ENCODE measurements at regions not wholly inside any gene's neighbourhood (a gene's known extent, or its start where the extent isn't known, plus 50 kb on each side); places are given as distances from the start of the nearest gene placed in this dataset.

GRCh38 chr7:18200266-18200665 lies 172.6 kb upstream of the PRPS1L1 start:
- in situ Hi-C loops (cut with MboI; ENCODE audit: low sequenced_read_pairs), result no loop called here

GRCh38 chr7:18200855-18201254 lies 173.2 kb upstream of the PRPS1L1 start:
- in situ Hi-C loops (cut with MboI; ENCODE audit: low sequenced_read_pairs), result no loop called here

GRCh38 chr7:18201350-18201749 lies 173.7 kb upstream of the PRPS1L1 start:
- in situ Hi-C loops (cut with MboI; ENCODE audit: low sequenced_read_pairs), result no loop called here

GRCh38 chr7:18202315-18203045 lies 174.8 kb upstream of the PRPS1L1 start:
- in situ Hi-C loops (cut with MboI; ENCODE audit: low sequenced_read_pairs), result no loop called here

GRCh38 chr7:18206331-18206730 lies 178.7 kb upstream of the PRPS1L1 start:
- in situ Hi-C loops (cut with MboI; ENCODE audit: low sequenced_read_pairs), result no loop called here

GRCh38 chr7:18208921-18209320 lies 181.3 kb upstream of the PRPS1L1 start:
- in situ Hi-C loops (cut with MboI; ENCODE audit: low sequenced_read_pairs), result no loop called here

- in situ Hi-C loops (cut with MboI; ENCODE audit: low sequenced_read_pairs), result no loop called here
Measured at GRCh38 chr7:18210377-18210776, 182.7 kb upstream of the PRPS1L1 start.

- in situ Hi-C loops (cut with MboI; ENCODE audit: low sequenced_read_pairs), result no loop called here
Measured at GRCh38 chr7:18210788-18211187, 183.1 kb upstream of the PRPS1L1 start.

GRCh38 chr7:18212308-18212707 lies 184.7 kb upstream of the PRPS1L1 start:
- in situ Hi-C loops (cut with MboI; ENCODE audit: low sequenced_read_pairs), result no loop called here

- in situ Hi-C loops (cut with MboI; ENCODE audit: low sequenced_read_pairs), result no loop called here
Measured at GRCh38 chr7:18212758-18213157, 185.1 kb upstream of the PRPS1L1 start.

GRCh38 chr7:18213652-18214051 lies 186.0 kb upstream of the PRPS1L1 start:
- in situ Hi-C loops (cut with MboI; ENCODE audit: low sequenced_read_pairs), result no loop called here

GRCh38 chr7:18216270-18216669 lies 188.6 kb upstream of the PRPS1L1 start:
- in situ Hi-C loops (cut with MboI; ENCODE audit: low sequenced_read_pairs), result no loop called here

- in situ Hi-C loops (cut with MboI; ENCODE audit: low sequenced_read_pairs), result no loop called here
Measured at GRCh38 chr7:18221377-18222293, 194.0 kb upstream of the PRPS1L1 start.

GRCh38 chr7:18222636-18223035 lies 195.0 kb upstream of the PRPS1L1 start:
- in situ Hi-C loops (cut with MboI; ENCODE audit: low sequenced_read_pairs), result no loop called here

- in situ Hi-C loops (cut with MboI; ENCODE audit: low sequenced_read_pairs), result no loop called here
Measured at GRCh38 chr7:18224138-18224537, 196.5 kb upstream of the PRPS1L1 start.

GRCh38 chr7:18225067-18225466 lies 197.4 kb upstream of the PRPS1L1 start:
- in situ Hi-C loops (cut with MboI; ENCODE audit: low sequenced_read_pairs), result no loop called here

GRCh38 chr7:18226598-18226997 lies 199.0 kb upstream of the PRPS1L1 start:
- in situ Hi-C loops (cut with MboI; ENCODE audit: low sequenced_read_pairs), result no loop called here

- in situ Hi-C loops (cut with MboI; ENCODE audit: low sequenced_read_pairs), result no loop called here
Measured at GRCh38 chr7:18228686-18229085, 201.0 kb upstream of the PRPS1L1 start.

GRCh38 chr7:18230271-18230670 lies 202.6 kb upstream of the PRPS1L1 start:
- in situ Hi-C loops (cut with MboI; ENCODE audit: low sequenced_read_pairs), result no loop called here

GRCh38 chr7:18231854-18232253 lies 204.2 kb upstream of the PRPS1L1 start:
- in situ Hi-C loops (cut with MboI; ENCODE audit: low sequenced_read_pairs), result no loop called here

GRCh38 chr7:18234519-18234918 lies 206.9 kb upstream of the PRPS1L1 start:
- in situ Hi-C loops (cut with MboI; ENCODE audit: low sequenced_read_pairs), result no loop called here

- in situ Hi-C loops (cut with MboI; ENCODE audit: low sequenced_read_pairs), result no loop called here
Measured at GRCh38 chr7:18235819-18236218, 208.2 kb upstream of the PRPS1L1 start.
